SK-N-SH treated with all-trans-retinoic acid at 6 μM for 48 hours (cell line): ENCODE measurements at regions not wholly inside any gene's neighbourhood (a gene's known extent, or its start where the extent isn't known, plus 50 kb on each side); places are given as distances from the start of the nearest gene placed in this dataset.

ENCODE experiments used
- GLIS3 ChIP-seq: fragments of 250-450 bp; sonication (Bioruptor Pico); IDR thresholded peaks from 2 replicates; pipeline ENCODE4 v1.5.0; 2020; ENCODE audit warnings: mild to moderate bottlenecking, moderate library complexity
- PATZ1 ChIP-seq: fragments of 250-450 bp; sonication (Bioruptor Pico); IDR thresholded peaks from 2 replicates; pipeline ENCODE4 v1.8.0; 2020; ENCODE audit warnings: mild to moderate bottlenecking, moderate library complexity, borderline replicate concordance
- PPARA ChIP-seq: fragments of 250-450 bp; sonication (Bioruptor Pico); IDR thresholded peaks from 2 replicates; pipeline ENCODE4 v1.5.0; 2020; ENCODE audit warnings: mild to moderate bottlenecking, borderline replicate concordance
- RARB ChIP-seq: fragments of 250-450 bp; sonication (Bioruptor Pico); IDR thresholded peaks from 2 replicates; pipeline ENCODE4 v1.8.0; 2021; ENCODE audit warnings: mild to moderate bottlenecking, moderate library complexity
- SNAI2 ChIP-seq: fragments of 250-450 bp; sonication (Bioruptor Pico); IDR thresholded peaks from 2 replicates; pipeline ENCODE4 v1.5.0; 2020; ENCODE audit warnings: mild to moderate bottlenecking, moderate library complexity
- TCF4 ChIP-seq: fragments of 250-450 bp; sonication (Bioruptor Pico); IDR thresholded peaks from 2 replicates; pipeline ENCODE4 v1.8.0; 2021; ENCODE audit warnings: mild to moderate bottlenecking, moderate library complexity, borderline replicate concordance
- ZFP3 ChIP-seq: fragments of 250-450 bp; sonication (Bioruptor Pico); IDR thresholded peaks from 2 replicates; pipeline ENCODE4 v1.5.0; 2020; ENCODE audit warnings: mild to moderate bottlenecking, moderate library complexity
- ZNF565 ChIP-seq: fragments of 450-650 bp; formaldehyde crosslinking; conservative IDR thresholded peaks from 2 replicates; pipeline ENCODE4 v1.5.0; 2020; ENCODE audit warnings: low read depth, mild to moderate bottlenecking, moderate library complexity
- ZNF8 ChIP-seq: fragments of 450-650 bp; formaldehyde crosslinking; IDR thresholded peaks from 2 replicates; pipeline ENCODE4 v1.5.0; 2020; ENCODE audit warnings: mild to moderate bottlenecking, moderate library complexity

DNA sequence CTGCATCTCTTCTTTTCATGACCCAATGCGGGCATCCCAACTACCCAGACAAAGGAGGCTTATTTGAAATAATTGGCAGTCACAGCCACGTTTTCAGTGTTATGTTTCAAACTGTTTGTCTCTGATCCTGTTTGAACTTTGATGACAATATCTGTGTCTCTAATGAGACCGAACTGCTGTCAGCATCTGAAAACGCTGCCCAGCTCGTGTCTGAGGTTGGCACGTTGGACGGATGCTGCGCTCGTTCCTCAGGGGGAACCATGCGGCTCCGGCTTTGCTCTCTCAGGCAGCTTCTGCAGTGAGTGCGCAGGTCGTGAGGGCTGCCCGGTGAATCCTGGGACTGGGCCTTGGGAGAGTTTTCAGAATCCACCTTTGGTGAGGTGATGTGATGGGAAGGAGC is 58.4 kb upstream of the SORBS2 start:
- TF ChIP-seq ZNF8 (CRISPR knock-in tag): no peak
- no peak for TF ChIP-seq RARB (CRISPR knock-in tag)
- no peak for TF ChIP-seq PATZ1 (CRISPR knock-in tag)
- no peak for TF ChIP-seq TCF4
- no peak for TF ChIP-seq SNAI2 (CRISPR knock-in tag)
- TF ChIP-seq GLIS3: no peak
- TF ChIP-seq PPARA: no peak
- TF ChIP-seq ZFP3: no peak
- no peak for TF ChIP-seq ZNF565 (CRISPR knock-in tag)
